WTC11 (cell line): ENCODE measurements at regions not wholly inside any gene's neighbourhood (a gene's known extent, or its start where the extent isn't known, plus 50 kb on each side); places are given as distances from the start of the nearest gene placed in this dataset.

Experiments
- FOXP1 ChIP-seq: sonication (generic); formaldehyde crosslinking; IDR thresholded peaks from 2 replicates; pipeline ENCODE4 v1.8.0; 2022; ENCODE audit warnings: missing genetic modification reagents, mild to moderate bottlenecking, moderate library complexity, borderline replicate concordance
- RELA ChIP-seq: sonication (generic); formaldehyde crosslinking; IDR thresholded peaks from 2 replicates; pipeline ENCODE4 v1.8.1; 2022; ENCODE audit warnings: missing genetic modification reagents, mild to moderate bottlenecking, borderline replicate concordance
- SMAD3 ChIP-seq: sonication (generic); formaldehyde crosslinking; IDR thresholded peaks from 2 replicates; pipeline ENCODE4 v1.8.0; 2022; ENCODE audit warnings: missing genetic modification reagents, mild to moderate bottlenecking, borderline replicate concordance
- SOX15 ChIP-seq: fragments of 250-450 bp; sonication (Bioruptor Pico); IDR thresholded peaks from 2 replicates; pipeline ENCODE4 v1.9.0; 2021; ENCODE audit warnings: mild to moderate bottlenecking
- ZNF138 ChIP-seq: sonication (generic); formaldehyde crosslinking; conservative IDR thresholded peaks from 2 replicates; pipeline ENCODE4 v1.8.1; 2022; ENCODE audit warnings: mild to moderate bottlenecking, moderate library complexity, missing genetic modification reagents
- ZNF317 ChIP-seq: sonication (generic); formaldehyde crosslinking; IDR thresholded peaks from 2 replicates; pipeline ENCODE4 v1.8.1; 2023; ENCODE audit warnings: low read depth, mild to moderate bottlenecking, moderate library complexity, missing genetic modification reagents, borderline replicate concordance
- ZNF416 ChIP-seq: fragments of 250-450 bp; sonication (Bioruptor Pico); IDR thresholded peaks from 2 replicates; pipeline ENCODE4 v1.9.0; 2021; ENCODE audit warnings: mild to moderate bottlenecking, inconsistent platforms
- TF ChIP-seq, protein P1 (sequence below): fragments of 250-450 bp; sonication (Bioruptor Pico); IDR thresholded peaks from 2 replicates; pipeline ENCODE4 v1.9.0; 2021; ENCODE audit warnings: mild to moderate bottlenecking, borderline replicate concordance
- TF ChIP-seq, protein P2 (sequence below): sonication (generic); formaldehyde crosslinking; IDR thresholded peaks from 2 replicates; pipeline ENCODE4 v1.8.1; 2023; ENCODE audit warnings: mild to moderate bottlenecking, missing genetic modification reagents, borderline replicate concordance
- TF ChIP-seq, protein P3 (sequence below): sonication (generic); formaldehyde crosslinking; IDR thresholded peaks from 2 replicates; pipeline ENCODE4 v1.8.1; 2022; ENCODE audit warnings: mild to moderate bottlenecking, moderate library complexity, missing genetic modification reagents
- TF ChIP-seq, protein P4 (sequence below): fragments of 250-450 bp; sonication (Bioruptor Pico); conservative IDR thresholded peaks from 2 replicates; pipeline ENCODE4 v1.9.0; 2021; ENCODE audit warnings: mild to moderate bottlenecking

DNA sequence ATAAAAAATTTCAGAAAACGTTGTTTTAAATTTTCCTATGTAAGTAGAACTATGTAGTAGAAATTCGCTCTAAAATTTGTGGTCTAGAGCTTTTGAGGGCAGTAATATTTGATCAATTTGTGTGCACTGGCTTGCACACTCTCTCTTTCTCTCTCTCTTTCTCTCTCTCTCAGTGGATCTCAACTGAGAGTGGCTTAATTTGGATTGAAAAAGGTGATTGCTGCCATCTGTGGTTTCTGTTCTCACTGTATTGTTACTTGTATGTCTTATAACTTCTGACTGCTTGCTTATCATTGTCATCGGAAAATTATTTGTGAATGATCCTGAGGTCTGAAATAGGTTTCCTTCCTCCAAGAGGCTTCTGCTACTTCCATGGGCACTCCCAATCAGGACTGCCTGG, 368.2 kb downstream of the KCTD16 start (continued):
- TF ChIP-seq, protein P1, sequence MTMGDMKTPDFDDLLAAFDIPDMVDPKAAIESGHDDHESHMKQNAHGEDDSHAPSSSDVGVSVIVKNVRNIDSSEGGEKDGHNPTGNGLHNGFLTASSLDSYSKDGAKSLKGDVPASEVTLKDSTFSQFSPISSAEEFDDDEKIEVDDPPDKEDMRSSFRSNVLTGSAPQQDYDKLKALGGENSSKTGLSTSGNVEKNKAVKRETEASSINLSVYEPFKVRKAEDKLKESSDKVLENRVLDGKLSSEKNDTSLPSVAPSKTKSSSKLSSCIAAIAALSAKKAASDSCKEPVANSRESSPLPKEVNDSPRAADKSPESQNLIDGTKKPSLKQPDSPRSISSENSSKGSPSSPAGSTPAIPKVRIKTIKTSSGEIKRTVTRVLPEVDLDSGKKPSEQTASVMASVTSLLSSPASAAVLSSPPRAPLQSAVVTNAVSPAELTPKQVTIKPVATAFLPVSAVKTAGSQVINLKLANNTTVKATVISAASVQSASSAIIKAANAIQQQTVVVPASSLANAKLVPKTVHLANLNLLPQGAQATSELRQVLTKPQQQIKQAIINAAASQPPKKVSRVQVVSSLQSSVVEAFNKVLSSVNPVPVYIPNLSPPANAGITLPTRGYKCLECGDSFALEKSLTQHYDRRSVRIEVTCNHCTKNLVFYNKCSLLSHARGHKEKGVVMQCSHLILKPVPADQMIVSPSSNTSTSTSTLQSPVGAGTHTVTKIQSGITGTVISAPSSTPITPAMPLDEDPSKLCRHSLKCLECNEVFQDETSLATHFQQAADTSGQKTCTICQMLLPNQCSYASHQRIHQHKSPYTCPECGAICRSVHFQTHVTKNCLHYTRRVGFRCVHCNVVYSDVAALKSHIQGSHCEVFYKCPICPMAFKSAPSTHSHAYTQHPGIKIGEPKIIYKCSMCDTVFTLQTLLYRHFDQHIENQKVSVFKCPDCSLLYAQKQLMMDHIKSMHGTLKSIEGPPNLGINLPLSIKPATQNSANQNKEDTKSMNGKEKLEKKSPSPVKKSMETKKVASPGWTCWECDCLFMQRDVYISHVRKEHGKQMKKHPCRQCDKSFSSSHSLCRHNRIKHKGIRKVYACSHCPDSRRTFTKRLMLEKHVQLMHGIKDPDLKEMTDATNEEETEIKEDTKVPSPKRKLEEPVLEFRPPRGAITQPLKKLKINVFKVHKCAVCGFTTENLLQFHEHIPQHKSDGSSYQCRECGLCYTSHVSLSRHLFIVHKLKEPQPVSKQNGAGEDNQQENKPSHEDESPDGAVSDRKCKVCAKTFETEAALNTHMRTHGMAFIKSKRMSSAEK (CRISPR knock-in tag), result no peak
- TF ChIP-seq, protein P2, sequence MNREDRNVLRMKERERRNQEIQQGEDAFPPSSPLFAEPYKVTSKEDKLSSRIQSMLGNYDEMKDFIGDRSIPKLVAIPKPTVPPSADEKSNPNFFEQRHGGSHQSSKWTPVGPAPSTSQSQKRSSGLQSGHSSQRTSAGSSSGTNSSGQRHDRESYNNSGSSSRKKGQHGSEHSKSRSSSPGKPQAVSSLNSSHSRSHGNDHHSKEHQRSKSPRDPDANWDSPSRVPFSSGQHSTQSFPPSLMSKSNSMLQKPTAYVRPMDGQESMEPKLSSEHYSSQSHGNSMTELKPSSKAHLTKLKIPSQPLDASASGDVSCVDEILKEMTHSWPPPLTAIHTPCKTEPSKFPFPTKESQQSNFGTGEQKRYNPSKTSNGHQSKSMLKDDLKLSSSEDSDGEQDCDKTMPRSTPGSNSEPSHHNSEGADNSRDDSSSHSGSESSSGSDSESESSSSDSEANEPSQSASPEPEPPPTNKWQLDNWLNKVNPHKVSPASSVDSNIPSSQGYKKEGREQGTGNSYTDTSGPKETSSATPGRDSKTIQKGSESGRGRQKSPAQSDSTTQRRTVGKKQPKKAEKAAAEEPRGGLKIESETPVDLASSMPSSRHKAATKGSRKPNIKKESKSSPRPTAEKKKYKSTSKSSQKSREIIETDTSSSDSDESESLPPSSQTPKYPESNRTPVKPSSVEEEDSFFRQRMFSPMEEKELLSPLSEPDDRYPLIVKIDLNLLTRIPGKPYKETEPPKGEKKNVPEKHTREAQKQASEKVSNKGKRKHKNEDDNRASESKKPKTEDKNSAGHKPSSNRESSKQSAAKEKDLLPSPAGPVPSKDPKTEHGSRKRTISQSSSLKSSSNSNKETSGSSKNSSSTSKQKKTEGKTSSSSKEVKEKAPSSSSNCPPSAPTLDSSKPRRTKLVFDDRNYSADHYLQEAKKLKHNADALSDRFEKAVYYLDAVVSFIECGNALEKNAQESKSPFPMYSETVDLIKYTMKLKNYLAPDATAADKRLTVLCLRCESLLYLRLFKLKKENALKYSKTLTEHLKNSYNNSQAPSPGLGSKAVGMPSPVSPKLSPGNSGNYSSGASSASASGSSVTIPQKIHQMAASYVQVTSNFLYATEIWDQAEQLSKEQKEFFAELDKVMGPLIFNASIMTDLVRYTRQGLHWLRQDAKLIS (CRISPR knock-in tag), result no peak
- TF ChIP-seq, protein P3, sequence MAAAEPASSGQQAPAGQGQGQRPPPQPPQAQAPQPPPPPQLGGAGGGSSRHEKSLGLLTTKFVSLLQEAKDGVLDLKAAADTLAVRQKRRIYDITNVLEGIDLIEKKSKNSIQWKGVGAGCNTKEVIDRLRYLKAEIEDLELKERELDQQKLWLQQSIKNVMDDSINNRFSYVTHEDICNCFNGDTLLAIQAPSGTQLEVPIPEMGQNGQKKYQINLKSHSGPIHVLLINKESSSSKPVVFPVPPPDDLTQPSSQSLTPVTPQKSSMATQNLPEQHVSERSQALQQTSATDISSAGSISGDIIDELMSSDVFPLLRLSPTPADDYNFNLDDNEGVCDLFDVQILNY, result no peak
- TF ChIP-seq RELA (CRISPR knock-in tag) (no peak), ZNF317 (no peak), SOX15 (no peak), SMAD3 (CRISPR knock-in tag) (no peak), ZNF138 (no peak), ZNF416 (CRISPR knock-in tag) (no peak), FOXP1 (no peak)
- TF ChIP-seq, protein P4, sequence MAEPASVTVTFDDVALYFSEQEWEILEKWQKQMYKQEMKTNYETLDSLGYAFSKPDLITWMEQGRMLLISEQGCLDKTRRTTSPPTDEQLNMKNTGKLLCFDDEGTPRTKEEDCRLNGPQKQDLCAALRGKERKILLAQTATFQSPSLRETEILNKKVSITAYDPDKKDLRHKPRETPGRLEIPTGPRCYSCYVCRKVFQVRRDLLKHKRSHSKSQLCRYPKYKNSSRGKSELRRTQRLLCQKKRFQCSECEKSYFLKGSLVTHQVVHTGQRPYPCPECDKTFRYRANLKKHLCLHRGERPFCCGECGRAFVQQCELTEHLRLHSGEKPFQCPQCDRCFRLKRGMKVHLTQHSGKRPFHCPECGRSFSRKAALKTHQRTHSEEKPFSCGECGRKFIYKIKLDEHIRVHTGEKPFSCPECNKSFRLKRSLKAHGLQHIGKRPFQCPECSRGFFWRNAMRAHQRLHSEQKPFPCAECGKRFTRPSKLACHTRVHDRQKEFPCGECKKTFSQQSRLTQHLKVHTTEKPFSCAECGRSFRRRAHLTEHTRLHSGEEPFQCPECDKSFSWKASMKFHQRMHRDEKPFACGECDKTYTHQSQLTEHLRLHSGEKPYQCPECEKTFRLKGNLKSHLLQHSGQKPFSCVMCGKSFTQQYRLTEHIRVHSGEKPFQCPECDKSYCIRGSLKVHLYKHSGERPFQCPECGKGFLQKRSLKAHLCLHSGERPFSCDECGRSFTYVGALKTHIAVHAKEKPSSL (CRISPR knock-in tag), result no peak
